Neural cell (in vitro differentiated cells): ENCODE measurements at regions not wholly inside any gene's neighbourhood (a gene's known extent, or its start where the extent isn't known, plus 50 kb on each side); places are given as distances from the start of the nearest gene placed in this dataset.
"Not testable (repeated sequence)": the region's sequence is repeated elsewhere in the genome, so short reads cannot be mapped to it uniquely, and the experiment has no call there.

Source experiments
- H2AFZ ChIP-seq: fragments of 200-600, 300-800 bp; sonication (generic), shearing (Covaris generic); 2 replicates; pipeline ENCODE4 v1.6.0; 2014; ENCODE audit warnings: low read depth, mild to moderate bottlenecking, antibody characterized with exemption, low read length, moderate library complexity
- H3F3A ChIP-seq: fragments of 200-600 bp; shearing (Covaris generic); 2 replicates; pipeline ENCODE4 v1.6.1; 2016; ENCODE audit warnings: mild to moderate bottlenecking, moderate library complexity, mixed read lengths, antibody characterized with exemption, low read length; ENCODE audit not compliant: insufficient read depth, poor library complexity, severe bottlenecking
- H3K27ac ChIP-seq: fragments of 200-600, 300-800 bp; sonication (generic), shearing (Covaris generic); 2 replicates; pipeline ENCODE4 v1.5.1; 2014; ENCODE audit warnings: mild to moderate bottlenecking, low read length, moderate library complexity
- H3K27me3 ChIP-seq: fragments of 300-800, 200-600 bp; sonication (generic), shearing (Covaris generic); 2 replicates; pipeline ENCODE4 v1.6.0; 2014; ENCODE audit warnings: mild to moderate bottlenecking, low read depth, low read length, moderate library complexity; ENCODE audit not compliant: insufficient read depth
- H3K36me3 ChIP-seq: fragments of 300-800, 200-600 bp; sonication (generic), shearing (Covaris generic); 2 replicates; pipeline ENCODE4 v1.5.1; 2014; ENCODE audit warnings: mild to moderate bottlenecking, antibody characterized with exemption, low read length, moderate library complexity; ENCODE audit not compliant: insufficient read depth
- H3K4me2 ChIP-seq: fragments of 300-800, 200-600 bp; sonication (generic), shearing (Covaris generic); 2 replicates; pipeline ENCODE4 v1.6.0; 2014; ENCODE audit warnings: mild to moderate bottlenecking, low read length
- H3K4me3 ChIP-seq: fragments of 300-800, 200-600 bp; sonication (generic), shearing (Covaris generic); 2 replicates; pipeline ENCODE4 v1.5.1; 2014; ENCODE audit warnings: mild to moderate bottlenecking, low read length, moderate library complexity
- H3K79me2 ChIP-seq: fragments of 200-600 bp; shearing (Covaris generic); replicated peaks from 2 replicates; pipeline ENCODE4 v1.6.0; 2014; ENCODE audit warnings: mild to moderate bottlenecking, low read length, moderate library complexity; ENCODE audit not compliant: insufficient read depth
- H3K9ac ChIP-seq: fragments of 300-800, 200-600 bp; sonication (generic), shearing (Covaris generic); 2 replicates; pipeline ENCODE4 v1.6.1; 2016; ENCODE audit warnings: mild to moderate bottlenecking, low read length, mixed read lengths
- H3K9me2 ChIP-seq: fragments of 200-600 bp; shearing (Covaris generic); 2 replicates; pipeline ENCODE4 v1.6.1; 2016; ENCODE audit warnings: mild to moderate bottlenecking, low read length, mixed read lengths; ENCODE audit not compliant: insufficient read depth
- H3K9me3 ChIP-seq: fragments of 200-600, 300-800 bp; sonication (generic), shearing (Covaris generic); 2 replicates; pipeline ENCODE4 v1.6.1; 2016; ENCODE audit warnings: mild to moderate bottlenecking, mixed run types, low read length, moderate library complexity, mixed read lengths
- H4K20me1 ChIP-seq: fragments of 200-600 bp; shearing (Covaris generic); 2 replicates; pipeline ENCODE4 v1.6.1; 2016; ENCODE audit warnings: mild to moderate bottlenecking, mixed run types; ENCODE audit not compliant: insufficient read depth
- EP300 ChIP-seq: fragments of 450-650 bp; conservative IDR thresholded peaks from 2 replicates; pipeline ENCODE4 v1.6.1; 2014; ENCODE audit warnings: antibody characterized with exemption, mild to moderate bottlenecking, moderate library complexity; ENCODE audit not compliant: poor library complexity, severe bottlenecking
- EZH2 ChIP-seq: fragments of 200-600, 300-800 bp; shearing (Covaris generic), sonication (generic); IDR thresholded peaks from 2 replicates; pipeline ENCODE4 v1.6.1; 2014; ENCODE audit warnings: antibody characterized with exemption, low read length, borderline replicate concordance, mild to moderate bottlenecking; ENCODE audit not compliant: insufficient read depth, poor library complexity, severe bottlenecking
- MXI1 ChIP-seq: fragments of 450-650 bp; conservative IDR thresholded peaks from 2 replicates; pipeline ENCODE4 v1.6.1; 2014; ENCODE audit warnings: antibody characterized with exemption, mild to moderate bottlenecking; ENCODE audit not compliant: poor library complexity, severe bottlenecking
- POLR2AphosphoS5 ChIP-seq: IDR thresholded peaks from 2 replicates; pipeline ENCODE4 v1.6.1; 2012
- RAD21 ChIP-seq: fragments of 450-650 bp; conservative IDR thresholded peaks from 2 replicates; pipeline ENCODE4 v1.6.1; 2014; ENCODE audit warnings: antibody characterized with exemption, mild to moderate bottlenecking, moderate library complexity
- SMC3 ChIP-seq: fragments of 450-650 bp; conservative IDR thresholded peaks from 2 replicates; pipeline ENCODE4 v1.6.1; 2014; ENCODE audit warnings: antibody characterized with exemption, mild to moderate bottlenecking, moderate library complexity; ENCODE audit not compliant: poor library complexity
- TAF1 ChIP-seq: IDR thresholded peaks from 2 replicates; pipeline ENCODE4 v1.6.1; 2012; ENCODE audit warnings: low read depth
- TF ChIP-seq, protein P1 (sequence below): IDR thresholded peaks from 2 replicates; pipeline ENCODE4 v1.6.1; 2012; ENCODE audit warnings: borderline replicate concordance
- TF ChIP-seq, protein P2 (sequence below): fragments of 450-650 bp; IDR thresholded peaks from 2 replicates; pipeline ENCODE4 v1.5.1; 2014; ENCODE audit warnings: antibody characterized with exemption, mild to moderate bottlenecking, moderate library complexity; ENCODE audit not compliant: poor library complexity, severe bottlenecking

DNA sequence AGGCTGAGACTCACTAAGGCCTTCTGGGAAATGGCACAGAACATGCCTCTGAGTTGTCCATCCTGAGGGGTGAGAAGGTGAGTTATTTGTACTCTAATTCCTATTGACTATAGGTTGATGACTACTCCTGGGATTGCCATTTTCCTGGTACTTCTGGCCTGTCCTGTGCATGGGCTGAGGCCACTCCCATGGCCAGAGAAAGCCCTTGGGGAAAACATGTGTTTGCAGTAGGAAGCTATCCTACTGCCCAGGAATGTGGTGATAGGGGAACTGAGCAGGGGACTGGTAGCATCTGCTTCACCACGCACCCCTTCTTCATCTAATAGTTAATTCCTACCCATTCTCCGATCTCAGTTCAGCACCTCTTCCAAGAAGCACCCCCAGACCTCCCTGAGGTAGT lies 62.6 kb upstream of the MEX3C start:
- no peak overlapping the region for H3K4me3 ChIP-seq
- no peaks in the 10 kb centered on the region for H3K36me3 ChIP-seq
- H3K4me2 ChIP-seq = no peak overlapping the region
- H2AFZ ChIP-seq = no peak overlapping the region
- H3F3A ChIP-seq = no peaks in the 10 kb centered on the region
- H3K27me3 ChIP-seq = no peaks in the 10 kb centered on the region
- H3K9ac ChIP-seq = no peak overlapping the region
- TF ChIP-seq TAF1 = no peak
- TF ChIP-seq, protein P1, sequence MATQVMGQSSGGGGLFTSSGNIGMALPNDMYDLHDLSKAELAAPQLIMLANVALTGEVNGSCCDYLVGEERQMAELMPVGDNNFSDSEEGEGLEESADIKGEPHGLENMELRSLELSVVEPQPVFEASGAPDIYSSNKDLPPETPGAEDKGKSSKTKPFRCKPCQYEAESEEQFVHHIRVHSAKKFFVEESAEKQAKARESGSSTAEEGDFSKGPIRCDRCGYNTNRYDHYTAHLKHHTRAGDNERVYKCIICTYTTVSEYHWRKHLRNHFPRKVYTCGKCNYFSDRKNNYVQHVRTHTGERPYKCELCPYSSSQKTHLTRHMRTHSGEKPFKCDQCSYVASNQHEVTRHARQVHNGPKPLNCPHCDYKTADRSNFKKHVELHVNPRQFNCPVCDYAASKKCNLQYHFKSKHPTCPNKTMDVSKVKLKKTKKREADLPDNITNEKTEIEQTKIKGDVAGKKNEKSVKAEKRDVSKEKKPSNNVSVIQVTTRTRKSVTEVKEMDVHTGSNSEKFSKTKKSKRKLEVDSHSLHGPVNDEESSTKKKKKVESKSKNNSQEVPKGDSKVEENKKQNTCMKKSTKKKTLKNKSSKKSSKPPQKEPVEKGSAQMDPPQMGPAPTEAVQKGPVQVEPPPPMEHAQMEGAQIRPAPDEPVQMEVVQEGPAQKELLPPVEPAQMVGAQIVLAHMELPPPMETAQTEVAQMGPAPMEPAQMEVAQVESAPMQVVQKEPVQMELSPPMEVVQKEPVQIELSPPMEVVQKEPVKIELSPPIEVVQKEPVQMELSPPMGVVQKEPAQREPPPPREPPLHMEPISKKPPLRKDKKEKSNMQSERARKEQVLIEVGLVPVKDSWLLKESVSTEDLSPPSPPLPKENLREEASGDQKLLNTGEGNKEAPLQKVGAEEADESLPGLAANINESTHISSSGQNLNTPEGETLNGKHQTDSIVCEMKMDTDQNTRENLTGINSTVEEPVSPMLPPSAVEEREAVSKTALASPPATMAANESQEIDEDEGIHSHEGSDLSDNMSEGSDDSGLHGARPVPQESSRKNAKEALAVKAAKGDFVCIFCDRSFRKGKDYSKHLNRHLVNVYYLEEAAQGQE = no peak
- no peaks in the 10 kb centered on the region for H3K9me2 ChIP-seq
- no peaks in the 10 kb centered on the region for H3K79me2 ChIP-seq
- H3K27ac ChIP-seq = no peak overlapping the region
- H4K20me1 ChIP-seq = no peaks in the 10 kb centered on the region
- no peaks in the 10 kb centered on the region for H3K9me3 ChIP-seq

DNA sequence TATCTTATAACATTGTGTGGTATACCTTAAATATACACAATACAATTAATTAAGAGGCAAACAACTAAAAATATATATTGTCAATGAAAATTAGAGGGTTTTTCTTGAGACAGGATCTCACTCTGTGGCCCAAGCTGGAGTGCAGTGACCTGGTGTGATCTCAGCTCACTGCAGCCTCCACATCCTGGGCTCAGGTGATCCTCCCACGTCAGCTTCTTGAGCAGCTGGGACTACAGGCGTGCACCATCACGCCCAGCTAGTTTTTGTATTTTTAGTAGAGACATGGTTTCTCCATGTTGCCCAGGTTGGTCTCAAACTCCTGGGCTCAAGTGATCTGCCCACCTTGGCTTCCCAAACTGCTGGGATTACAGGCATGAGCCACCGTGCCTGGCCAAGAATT lies 68.6 kb upstream of the MEX3C start:
- H3K9ac ChIP-seq, H3K27me3 ChIP-seq, H4K20me1 ChIP-seq, H3K79me2 ChIP-seq, H3K4me3 ChIP-seq, H3K9me3 ChIP-seq, H3K9me2 ChIP-seq, H2AFZ ChIP-seq, H3K4me2 ChIP-seq, H3K36me3 ChIP-seq, H3K27ac ChIP-seq, H3F3A ChIP-seq: not testable (repeated sequence)

DNA sequence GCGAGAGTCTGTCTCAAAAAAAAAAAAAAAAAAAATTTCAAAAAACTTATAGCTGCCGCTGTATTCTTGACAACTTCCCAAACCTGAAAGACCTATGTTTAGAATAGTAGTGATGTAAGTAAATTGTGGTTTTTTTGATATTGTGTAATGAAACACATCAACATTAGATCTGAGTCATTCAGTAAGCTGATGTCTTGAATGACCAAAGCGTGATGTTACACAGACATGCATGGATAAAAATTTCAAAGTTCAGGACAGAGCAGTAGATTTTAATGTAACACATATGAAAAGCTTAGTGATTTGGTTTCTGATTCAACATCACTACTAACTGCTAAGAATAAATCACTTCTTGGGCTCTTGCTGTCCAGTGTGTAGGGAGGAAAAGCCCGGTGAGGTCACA lies 69.3 kb upstream of the MEX3C start:
- no peak for TF ChIP-seq POLR2AphosphoS5
- TF ChIP-seq MXI1 = no peak
- no peak for TF ChIP-seq EZH2
- TF ChIP-seq, protein P1 = no peak
- no peak for TF ChIP-seq EP300
- no peak for TF ChIP-seq SMC3
- no peak for TF ChIP-seq TAF1
- TF ChIP-seq, protein P2, sequence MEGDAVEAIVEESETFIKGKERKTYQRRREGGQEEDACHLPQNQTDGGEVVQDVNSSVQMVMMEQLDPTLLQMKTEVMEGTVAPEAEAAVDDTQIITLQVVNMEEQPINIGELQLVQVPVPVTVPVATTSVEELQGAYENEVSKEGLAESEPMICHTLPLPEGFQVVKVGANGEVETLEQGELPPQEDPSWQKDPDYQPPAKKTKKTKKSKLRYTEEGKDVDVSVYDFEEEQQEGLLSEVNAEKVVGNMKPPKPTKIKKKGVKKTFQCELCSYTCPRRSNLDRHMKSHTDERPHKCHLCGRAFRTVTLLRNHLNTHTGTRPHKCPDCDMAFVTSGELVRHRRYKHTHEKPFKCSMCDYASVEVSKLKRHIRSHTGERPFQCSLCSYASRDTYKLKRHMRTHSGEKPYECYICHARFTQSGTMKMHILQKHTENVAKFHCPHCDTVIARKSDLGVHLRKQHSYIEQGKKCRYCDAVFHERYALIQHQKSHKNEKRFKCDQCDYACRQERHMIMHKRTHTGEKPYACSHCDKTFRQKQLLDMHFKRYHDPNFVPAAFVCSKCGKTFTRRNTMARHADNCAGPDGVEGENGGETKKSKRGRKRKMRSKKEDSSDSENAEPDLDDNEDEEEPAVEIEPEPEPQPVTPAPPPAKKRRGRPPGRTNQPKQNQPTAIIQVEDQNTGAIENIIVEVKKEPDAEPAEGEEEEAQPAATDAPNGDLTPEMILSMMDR = no peak
- no peak for TF ChIP-seq RAD21
- Histone ChIP-seq H3K79me2 (no peaks in the 10 kb centered on the region), H2AFZ (no peak overlapping the region), H3K4me3 (no peak overlapping the region), H3K9ac (no peak overlapping the region), H3K4me2 (no peak overlapping the region), H3K27ac (no peak overlapping the region), H3K27me3 (no peaks in the 10 kb centered on the region), H4K20me1 (no peaks in the 10 kb centered on the region), H3K9me2 (no peaks in the 10 kb centered on the region), H3K36me3 (no peaks in the 10 kb centered on the region), H3F3A (no peaks in the 10 kb centered on the region), H3K9me3 (no peaks in the 10 kb centered on the region)
